ENCODE measurements at regions not wholly inside any gene's neighbourhood (a gene's known extent, or its start where the extent isn't known, plus 50 kb on each side); places are given as distances from the start of the nearest gene placed in this dataset.

DNA sequence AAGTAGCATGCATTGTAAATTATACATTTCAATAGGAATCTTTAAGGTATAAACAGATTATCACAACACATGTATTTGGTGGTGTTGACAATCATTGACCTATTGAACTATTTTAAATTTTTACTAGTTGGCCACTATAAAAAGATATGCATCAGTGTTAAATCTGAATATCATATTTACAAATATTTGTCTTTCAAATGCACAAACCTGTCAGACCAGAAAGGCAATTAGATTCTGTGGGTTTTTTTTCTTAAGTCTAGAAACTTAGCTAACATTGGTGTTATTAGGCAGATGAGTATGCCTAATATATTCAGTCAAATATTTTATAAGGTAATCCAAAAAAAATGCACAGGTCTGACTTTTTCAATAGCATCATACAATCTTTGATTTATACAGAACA lies 241.4 kb upstream of the DGKB start:
- H3K4me3 Mint-ChIP-seq (ENCODE audit: unreplicated experiment), result no peak overlapping the region
- H3K9me3 Mint-ChIP-seq (ENCODE audit: unreplicated experiment), result no peaks in the 10 kb centered on the region
- no peaks in the 10 kb centered on the region for H3K4me1 Mint-ChIP-seq (ENCODE audit: insufficient read depth, unreplicated experiment)
- no peak overlapping the region for H3K27ac Mint-ChIP-seq (ENCODE audit: low read depth, unreplicated experiment)
- CTCF ChIA-PET, result no interaction called here
- intact Hi-C loops (cut with micrococcal nuclease), result no loop called here
- POLR2A ChIA-PET, result no interaction called here
- H3K36me3 Mint-ChIP-seq (ENCODE audit: insufficient read depth, unreplicated experiment), result no peaks in the 10 kb centered on the region
- BruUV-seq (replicated peaks), result no TSS peak
- H3K27me3 Mint-ChIP-seq (ENCODE audit: insufficient read depth, unreplicated experiment), result no peaks in the 10 kb centered on the region
- TF ChIP-seq, protein P1, sequence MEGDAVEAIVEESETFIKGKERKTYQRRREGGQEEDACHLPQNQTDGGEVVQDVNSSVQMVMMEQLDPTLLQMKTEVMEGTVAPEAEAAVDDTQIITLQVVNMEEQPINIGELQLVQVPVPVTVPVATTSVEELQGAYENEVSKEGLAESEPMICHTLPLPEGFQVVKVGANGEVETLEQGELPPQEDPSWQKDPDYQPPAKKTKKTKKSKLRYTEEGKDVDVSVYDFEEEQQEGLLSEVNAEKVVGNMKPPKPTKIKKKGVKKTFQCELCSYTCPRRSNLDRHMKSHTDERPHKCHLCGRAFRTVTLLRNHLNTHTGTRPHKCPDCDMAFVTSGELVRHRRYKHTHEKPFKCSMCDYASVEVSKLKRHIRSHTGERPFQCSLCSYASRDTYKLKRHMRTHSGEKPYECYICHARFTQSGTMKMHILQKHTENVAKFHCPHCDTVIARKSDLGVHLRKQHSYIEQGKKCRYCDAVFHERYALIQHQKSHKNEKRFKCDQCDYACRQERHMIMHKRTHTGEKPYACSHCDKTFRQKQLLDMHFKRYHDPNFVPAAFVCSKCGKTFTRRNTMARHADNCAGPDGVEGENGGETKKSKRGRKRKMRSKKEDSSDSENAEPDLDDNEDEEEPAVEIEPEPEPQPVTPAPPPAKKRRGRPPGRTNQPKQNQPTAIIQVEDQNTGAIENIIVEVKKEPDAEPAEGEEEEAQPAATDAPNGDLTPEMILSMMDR (IDR thresholded peaks at IDR 0.05; ENCODE audit: unreplicated experiment), result no peak
- DNase-seq (ENCODE audit: unreplicated experiment), result no peak

DNA sequence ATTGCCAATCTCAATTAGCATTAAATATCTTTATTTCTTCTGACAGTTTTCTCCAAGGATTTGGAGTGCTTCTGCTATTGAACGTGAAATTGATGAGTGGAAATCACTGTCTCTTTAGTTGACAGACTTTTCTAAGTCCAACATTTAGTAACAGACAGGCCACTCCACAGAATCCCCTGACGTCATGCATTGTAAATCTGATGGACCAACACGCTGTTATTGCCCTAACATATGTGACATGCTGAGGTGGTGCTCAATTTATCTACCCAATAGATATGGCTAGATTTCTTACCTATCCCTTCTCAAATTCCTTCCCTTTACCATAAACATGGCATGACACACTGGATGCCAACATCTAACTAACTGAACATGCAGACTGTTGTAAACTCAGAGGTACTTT lies 240.6 kb upstream of the DGKB start:
- BruUV-seq (replicated peaks), result no TSS peak
- ChIA-PET POLR2A (no interaction called here), CTCF (no interaction called here)
- Mint-ChIP-seq H3K27ac (ENCODE audit: low read depth, unreplicated experiment) (no peak overlapping the region), H3K4me1 (ENCODE audit: insufficient read depth, unreplicated experiment) (no peaks in the 10 kb centered on the region), H3K9me3 (ENCODE audit: unreplicated experiment) (no peaks in the 10 kb centered on the region), H3K27me3 (ENCODE audit: insufficient read depth, unreplicated experiment) (no peaks in the 10 kb centered on the region), H3K4me3 (ENCODE audit: unreplicated experiment) (no peak overlapping the region), H3K36me3 (ENCODE audit: insufficient read depth, unreplicated experiment) (no peaks in the 10 kb centered on the region)
- intact Hi-C loops (cut with micrococcal nuclease), result no loop called here
- TF ChIP-seq, protein P1 (IDR thresholded peaks at IDR 0.05; ENCODE audit: unreplicated experiment), result no peak
- DNase-seq (ENCODE audit: unreplicated experiment), result no peak

DNA sequence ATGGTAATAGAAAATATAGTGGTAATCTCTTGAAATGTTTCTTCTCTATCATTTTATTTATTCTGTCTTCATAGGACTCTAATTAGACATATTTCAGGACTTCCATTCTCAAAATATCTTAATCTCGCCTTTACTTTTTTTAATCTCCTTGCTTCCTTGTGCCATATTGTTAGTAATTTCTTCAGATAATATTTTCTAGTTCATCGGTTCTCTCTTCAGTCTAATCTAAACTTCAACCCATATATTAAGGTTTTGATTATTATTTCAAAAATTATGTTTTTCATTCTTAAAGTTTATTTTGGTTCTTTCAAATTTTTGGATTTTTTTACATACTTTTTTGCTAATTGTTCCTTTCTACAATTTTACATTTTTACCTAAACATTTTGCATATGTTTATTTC lies 237.9 kb upstream of the DGKB start:
- TF ChIP-seq, protein P1 (IDR thresholded peaks at IDR 0.05; ENCODE audit: unreplicated experiment), result no peak
- ChIA-PET CTCF (interaction anchor here (0.7 kb wide), 1 partner anchor 47 kb away, joined by 4 read pairs; no protein-coding TSS in a partner anchor), POLR2A (no interaction called here)
- Mint-ChIP-seq H3K4me3 (ENCODE audit: unreplicated experiment) (no peak overlapping the region), H3K27ac (ENCODE audit: low read depth, unreplicated experiment) (no peak overlapping the region), H3K9me3 (ENCODE audit: unreplicated experiment) (no peaks in the 10 kb centered on the region), H3K36me3 (ENCODE audit: insufficient read depth, unreplicated experiment) (no peaks in the 10 kb centered on the region), H3K27me3 (ENCODE audit: insufficient read depth, unreplicated experiment) (no peaks in the 10 kb centered on the region), H3K4me1 (ENCODE audit: insufficient read depth, unreplicated experiment) (no peaks in the 10 kb centered on the region)
- no peak for DNase-seq (ENCODE audit: unreplicated experiment)
- intact Hi-C loops (cut with micrococcal nuclease), result no loop called here
- BruUV-seq (replicated peaks), result no TSS peak

DNA sequence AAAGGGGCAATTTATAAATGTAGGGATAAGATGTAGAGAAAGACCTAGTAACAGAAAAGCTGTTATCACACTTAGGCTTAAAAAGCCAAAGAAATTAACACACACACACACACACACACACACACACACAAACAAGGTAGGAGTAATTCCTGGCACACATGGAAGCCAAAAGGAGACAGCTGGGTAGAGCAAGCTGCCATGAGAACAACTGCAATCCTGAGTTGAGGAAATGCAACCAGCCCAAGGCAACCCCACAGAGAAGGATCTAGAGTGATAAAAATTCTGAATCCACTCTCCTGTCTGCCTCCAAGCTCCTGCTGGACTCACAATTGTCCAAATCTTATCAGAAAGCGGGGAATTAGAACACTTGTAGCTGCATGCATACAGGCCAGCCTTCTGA lies 229.1 kb upstream of the DGKB start:
- no peak for DNase-seq (ENCODE audit: unreplicated experiment)

More for the DNA sequence above, 229.1 kb upstream of the DGKB start:
- POLR2A ChIA-PET, result no interaction called here
- intact Hi-C loops (cut with micrococcal nuclease), result no loop called here
- Mint-ChIP-seq H3K4me1 (ENCODE audit: insufficient read depth, unreplicated experiment) (no peaks in the 10 kb centered on the region), H3K9me3 (ENCODE audit: unreplicated experiment) (no peaks in the 10 kb centered on the region), H3K27me3 (ENCODE audit: insufficient read depth, unreplicated experiment) (no peaks in the 10 kb centered on the region), H3K27ac (ENCODE audit: low read depth, unreplicated experiment) (no peak overlapping the region), H3K36me3 (ENCODE audit: insufficient read depth, unreplicated experiment) (no peaks in the 10 kb centered on the region), H3K4me3 (ENCODE audit: unreplicated experiment) (no peak overlapping the region)
- TF ChIP-seq, protein P1 (IDR thresholded peaks at IDR 0.05; ENCODE audit: unreplicated experiment), result no peak
- no TSS peak for BruUV-seq (replicated peaks)
- CTCF ChIA-PET, result no interaction called here

Measured in MCF 10A (cell line).